Activated CD4-positive, alpha-beta T cell treated with anti-CD3 and anti-CD28 coated beads, Interleukin-2, amount 10 ng/mL, durations not matched to agents 7 days and 5 days (primary cell): ENCODE measurements at regions not wholly inside any gene's neighbourhood (a gene's known extent, or its start where the extent isn't known, plus 50 kb on each side); places are given as distances from the start of the nearest gene placed in this dataset.

Source experiments
- CTCF ChIA-PET: fragments of 350-600 bp; sonication (Branson Sonifier 250); formaldehyde crosslinking; loops from one replicate; lab custom pipeline; 2021; ENCODE audit warnings: antibody characterized with exemption; lab: Charles Lee
- POLR2A ChIA-PET: fragments of 350-600 bp; sonication (Branson Sonifier 250); formaldehyde crosslinking; loops from one replicate; lab custom pipeline; 2021; ENCODE audit warnings: antibody characterized with exemption; lab: Charles Lee
- DNase-seq: peaks from one replicate; pipeline ENCODE4 v3.0.0-alpha.2; 2020
- H3K27ac Mint-ChIP-seq: one replicate; pipeline ENCODE4 v1.8.0; 2021; ENCODE audit warnings: mild to moderate bottlenecking, moderate library complexity, mixed read lengths
- H3K27me3 Mint-ChIP-seq: one replicate; pipeline ENCODE4 v1.8.0; 2021; ENCODE audit warnings: mixed read lengths
- H3K36me3 Mint-ChIP-seq: one replicate; pipeline ENCODE4 v1.8.0; 2021; ENCODE audit warnings: low read depth, mixed read lengths
- H3K4me1 Mint-ChIP-seq: one replicate; pipeline ENCODE4 v1.8.0; 2021; ENCODE audit warnings: mixed read lengths
- H3K4me3 Mint-ChIP-seq: one replicate; pipeline ENCODE4 v1.8.0; 2021; ENCODE audit warnings: mild to moderate bottlenecking, moderate library complexity, mixed read lengths
- H3K9me3 Mint-ChIP-seq: one replicate; pipeline ENCODE4 v1.8.0; 2021; ENCODE audit warnings: mixed read lengths

DNA sequence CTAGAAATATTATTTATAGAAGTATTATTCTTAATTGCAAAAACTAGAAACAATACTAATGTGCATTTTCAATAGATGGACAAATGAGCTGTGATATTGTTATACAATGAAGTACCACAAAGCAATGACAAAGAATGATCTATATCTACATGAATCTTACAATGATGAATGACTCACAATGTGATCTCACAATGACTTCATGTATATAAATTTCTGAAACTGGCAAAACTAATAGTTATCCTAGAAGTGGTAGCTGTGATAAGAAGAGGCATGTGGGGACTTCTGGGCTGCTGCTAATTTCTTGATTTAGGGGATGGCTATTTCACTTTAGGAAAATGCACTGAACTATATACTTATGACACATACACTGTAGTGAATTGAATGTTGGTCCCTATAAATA, 396.0 kb upstream of the ZNF608 start:
- CTCF ChIA-PET: interaction anchor here (1.1 kb wide), 1 partner anchor 892 kb away, joined by 3 read pairs; no protein-coding TSS in a partner anchor
- Mint-ChIP-seq H3K9me3 (no peaks in the 10 kb centered on the region), H3K36me3 (no peaks in the 10 kb centered on the region), H3K27ac (no peak overlapping the region), H3K4me1 (no peaks in the 10 kb centered on the region), H3K27me3 (no peaks in the 10 kb centered on the region), H3K4me3 (no peak overlapping the region)
- DNase-seq: no peak
- POLR2A ChIA-PET: no interaction called here

DNA sequence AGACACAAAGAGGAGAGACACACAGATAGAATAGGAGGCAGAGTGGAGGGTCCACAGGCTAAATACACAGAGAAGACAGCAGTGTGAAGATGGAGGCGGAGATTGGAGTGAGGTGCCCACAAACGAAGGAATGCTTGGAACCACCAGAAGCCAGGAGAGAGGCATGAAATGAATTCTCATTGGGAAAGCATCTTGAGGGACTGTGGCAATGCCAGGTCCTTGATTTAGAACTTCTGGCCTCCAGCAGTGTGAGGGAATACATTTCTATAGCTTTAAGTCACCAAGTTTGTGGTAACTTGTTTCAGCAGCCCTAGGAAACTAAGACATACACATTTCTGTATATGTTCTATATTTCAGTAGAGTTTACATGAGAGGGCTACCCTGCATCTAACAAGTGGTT, 396.6 kb upstream of the ZNF608 start:
- CTCF ChIA-PET: no interaction called here

DNA sequence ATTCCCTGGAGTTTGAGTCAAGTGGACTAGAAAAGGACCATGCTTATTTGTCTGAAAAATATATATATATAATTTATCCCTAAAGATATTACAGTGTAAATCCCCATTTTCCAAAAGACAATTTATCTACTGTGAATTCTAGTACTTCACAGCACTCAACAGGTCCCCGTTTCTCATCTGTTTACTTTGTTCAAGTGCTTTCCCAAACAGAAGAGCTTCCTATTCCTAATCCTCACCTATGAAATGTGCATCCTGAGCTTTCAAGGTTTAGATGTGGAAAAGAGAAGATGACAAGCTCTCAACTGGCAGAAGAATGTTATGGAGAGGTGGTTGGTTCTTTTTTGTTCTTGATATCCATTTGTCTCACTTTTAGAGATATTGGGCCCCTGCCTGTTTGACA, 401.6 kb upstream of the ZNF608 start:
- POLR2A ChIA-PET: no interaction called here
- H3K9me3 Mint-ChIP-seq: no peaks in the 10 kb centered on the region
- H3K4me3 Mint-ChIP-seq: no peak overlapping the region
- no peaks in the 10 kb centered on the region for H3K4me1 Mint-ChIP-seq
- DNase-seq: no peak
- no peak overlapping the region for H3K27ac Mint-ChIP-seq
- no peaks in the 10 kb centered on the region for H3K27me3 Mint-ChIP-seq
- no peaks in the 10 kb centered on the region for H3K36me3 Mint-ChIP-seq
- CTCF ChIA-PET: no interaction called here

More for the DNA sequence above, 396.6 kb upstream of the ZNF608 start:
- DNase-seq: no peak
- POLR2A ChIA-PET: no interaction called here
- Mint-ChIP-seq H3K9me3 (no peaks in the 10 kb centered on the region), H3K4me3 (no peak overlapping the region), H3K27ac (no peak overlapping the region), H3K4me1 (no peaks in the 10 kb centered on the region), H3K27me3 (no peaks in the 10 kb centered on the region), H3K36me3 (no peaks in the 10 kb centered on the region)

DNA sequence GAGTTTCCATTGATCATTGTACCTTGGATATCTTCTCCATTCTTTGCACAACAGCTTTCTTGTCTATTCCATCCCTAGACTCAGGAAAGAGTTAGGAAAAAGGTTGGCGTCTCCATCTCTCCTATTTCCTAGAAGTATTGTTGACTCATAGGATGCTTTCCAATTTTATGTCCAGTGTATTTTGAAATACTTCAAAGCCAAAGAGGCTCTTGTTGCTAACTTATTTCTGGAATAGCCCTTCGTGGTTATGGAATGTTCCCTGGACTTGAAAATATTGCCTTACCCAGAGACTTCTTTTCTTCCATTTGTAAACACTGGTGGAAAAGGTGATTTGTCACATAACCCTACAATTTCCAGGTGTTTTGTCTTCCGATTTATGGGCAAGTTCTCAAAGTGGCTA, 402.3 kb upstream of the ZNF608 start:
- ChIA-PET POLR2A (no interaction called here), CTCF (no interaction called here)
- DNase-seq: no peak
- Mint-ChIP-seq H3K36me3 (no peaks in the 10 kb centered on the region), H3K27me3 (no peaks in the 10 kb centered on the region), H3K4me3 (no peak overlapping the region), H3K9me3 (no peaks in the 10 kb centered on the region), H3K27ac (no peak overlapping the region), H3K4me1 (no peaks in the 10 kb centered on the region)

DNA sequence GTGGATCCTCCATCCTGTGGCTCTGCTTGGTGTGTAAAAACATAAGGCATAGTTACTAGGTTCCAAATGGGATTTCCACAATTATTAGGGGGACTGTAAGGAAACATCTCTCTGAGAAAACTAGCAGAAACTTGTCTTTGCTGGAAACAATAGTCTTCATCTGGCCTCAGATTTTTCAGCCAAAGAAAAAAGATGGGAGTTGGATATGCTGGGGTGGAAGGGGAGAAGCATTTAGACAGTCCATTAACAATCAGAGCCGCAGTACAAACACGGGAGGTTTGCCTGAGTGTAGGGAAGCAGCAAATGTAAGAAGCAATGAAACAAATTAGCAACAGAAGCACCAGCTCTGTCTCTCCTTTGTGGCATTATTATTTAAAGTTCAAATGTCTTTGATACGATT, 402.7 kb upstream of the ZNF608 start:
- POLR2A ChIA-PET: no interaction called here
- H3K36me3 Mint-ChIP-seq: no peaks in the 10 kb centered on the region
- CTCF ChIA-PET: no interaction called here
- H3K9me3 Mint-ChIP-seq: no peaks in the 10 kb centered on the region
- H3K4me1 Mint-ChIP-seq: no peaks in the 10 kb centered on the region
- H3K4me3 Mint-ChIP-seq: no peak overlapping the region
- no peaks in the 10 kb centered on the region for H3K27me3 Mint-ChIP-seq
- DNase-seq: no peak
- H3K27ac Mint-ChIP-seq: no peak overlapping the region

GRCh38 chr5:125149527-125149926, 403.1 kb upstream of the ZNF608 start:
- CTCF ChIA-PET: no interaction called here
- Mint-ChIP-seq H3K9me3 (no peaks in the 10 kb centered on the region), H3K27ac (no peak overlapping the region), H3K36me3 (no peaks in the 10 kb centered on the region), H3K27me3 (no peaks in the 10 kb centered on the region), H3K4me3 (no peak overlapping the region), H3K4me1 (no peaks in the 10 kb centered on the region)
- POLR2A ChIA-PET: no interaction called here
- no peak for DNase-seq

DNA sequence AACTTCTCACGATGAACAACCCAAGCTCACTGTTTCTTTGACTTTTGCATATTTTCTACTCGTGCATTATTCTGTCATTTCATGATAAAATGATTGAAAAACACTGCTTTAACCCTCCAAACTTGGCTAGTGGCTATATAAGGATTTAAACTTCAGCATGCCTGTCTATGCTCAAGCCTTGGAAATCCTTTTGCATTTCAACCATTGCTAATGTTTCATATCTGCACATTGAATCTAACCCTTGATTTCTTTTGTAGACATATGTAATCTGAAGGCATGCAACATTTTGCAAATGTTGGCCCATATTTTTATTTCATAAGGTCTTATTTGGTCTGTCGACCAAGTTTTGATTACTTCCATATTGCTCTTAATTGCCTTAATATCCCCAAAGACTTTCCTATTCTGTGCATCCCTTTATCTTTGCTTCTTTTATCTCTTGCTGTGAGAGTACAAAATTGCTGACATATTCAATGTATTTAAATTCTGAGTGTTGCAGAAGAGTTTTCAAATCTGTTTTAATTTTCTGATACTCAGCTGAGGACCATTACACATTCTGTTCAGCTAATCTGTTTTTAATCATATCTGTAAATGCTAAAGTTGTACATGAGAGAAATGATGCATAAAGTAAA, 403.7 kb upstream of the ZNF608 start:
- Mint-ChIP-seq H3K9me3 (no peaks in the 10 kb centered on the region), H3K4me3 (no peak overlapping the region), H3K4me1 (no peaks in the 10 kb centered on the region), H3K36me3 (no peaks in the 10 kb centered on the region), H3K27me3 (no peaks in the 10 kb centered on the region), H3K27ac (no peak overlapping the region)
- ChIA-PET CTCF (no interaction called here), POLR2A (no interaction called here)
- DNase-seq: no peak

DNA sequence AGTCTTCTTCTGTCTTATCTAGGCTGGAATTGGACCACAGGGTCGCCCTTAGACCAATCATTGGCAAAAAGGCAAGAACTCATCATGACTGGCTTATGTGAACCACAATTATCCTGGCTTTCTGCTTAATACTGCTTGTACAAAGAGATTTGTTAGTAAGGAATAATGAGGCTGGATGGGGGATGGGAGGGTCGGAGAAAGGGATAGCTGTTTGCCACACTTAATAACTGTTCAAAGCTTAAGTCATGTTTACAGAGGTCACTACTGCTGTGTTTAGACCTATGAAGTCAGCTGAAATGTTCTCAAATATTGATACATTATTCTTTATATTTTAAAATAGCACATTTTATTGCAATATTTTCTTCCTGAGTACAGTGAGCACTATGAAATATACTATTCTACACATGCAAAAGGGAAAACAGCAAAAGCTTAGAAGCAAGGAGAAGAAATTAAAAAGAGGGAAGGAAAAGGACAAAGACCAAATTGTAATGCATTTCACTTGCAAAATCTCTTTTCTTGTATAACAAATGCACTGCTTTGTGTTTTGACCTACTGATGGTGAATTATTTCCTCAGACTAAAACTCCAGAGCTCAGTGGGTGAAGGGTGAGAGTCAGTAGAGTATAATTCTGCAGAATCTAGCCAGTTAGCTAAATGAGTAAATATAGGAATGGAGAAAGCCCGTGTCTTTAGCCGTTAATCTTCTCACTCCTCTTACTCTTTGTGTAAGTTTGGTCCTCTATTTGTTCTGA, 404.9 kb upstream of the ZNF608 start:
- Mint-ChIP-seq H3K9me3 (no peaks in the 10 kb centered on the region), H3K36me3 (no peaks in the 10 kb centered on the region), H3K4me1 (no peaks in the 10 kb centered on the region), H3K27ac (no peak overlapping the region), H3K4me3 (no peak overlapping the region), H3K27me3 (no peaks in the 10 kb centered on the region)
- ChIA-PET CTCF (no interaction called here), POLR2A (no interaction called here)
- DNase-seq: no peak

DNA sequence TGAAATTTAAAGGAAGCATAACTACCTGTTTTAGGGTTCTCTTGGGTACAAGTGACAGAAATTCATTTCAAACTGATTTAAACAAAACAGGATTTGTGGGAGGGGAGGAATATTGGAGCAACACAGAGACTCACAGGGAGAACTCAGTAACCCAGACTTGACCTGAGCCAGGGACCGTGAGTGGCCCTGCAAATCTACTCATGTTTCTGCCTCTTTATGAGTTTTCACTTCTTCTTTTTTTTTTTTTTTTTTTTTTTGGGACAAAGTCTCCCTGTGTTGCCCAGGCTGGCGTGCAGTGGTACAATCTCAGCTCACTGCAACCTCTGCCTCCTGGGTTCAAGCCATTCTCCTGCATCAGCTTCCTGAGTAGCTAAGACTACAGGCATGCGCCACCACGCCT, 405.6 kb upstream of the ZNF608 start:
- CTCF ChIA-PET: no interaction called here
- no peaks in the 10 kb centered on the region for H3K4me1 Mint-ChIP-seq

GRCh38 chr5:125152461-125153189, 406.2 kb upstream of the ZNF608 start:
- Mint-ChIP-seq H3K36me3 (no peaks in the 10 kb centered on the region), H3K9me3 (no peaks in the 10 kb centered on the region), H3K4me1 (no peaks in the 10 kb centered on the region), H3K4me3 (no peak overlapping the region), H3K27ac (no peak overlapping the region), H3K27me3 (no peaks in the 10 kb centered on the region)
- CTCF ChIA-PET: no interaction called here
- DNase-seq: no peak
- POLR2A ChIA-PET: no interaction called here

More for the DNA sequence above, 405.6 kb upstream of the ZNF608 start:
- Mint-ChIP-seq H3K9me3 (no peaks in the 10 kb centered on the region), H3K36me3 (no peaks in the 10 kb centered on the region), H3K4me3 (no peak overlapping the region), H3K27me3 (no peaks in the 10 kb centered on the region), H3K27ac (no peak overlapping the region)
- POLR2A ChIA-PET: no interaction called here
- no peak for DNase-seq

DNA sequence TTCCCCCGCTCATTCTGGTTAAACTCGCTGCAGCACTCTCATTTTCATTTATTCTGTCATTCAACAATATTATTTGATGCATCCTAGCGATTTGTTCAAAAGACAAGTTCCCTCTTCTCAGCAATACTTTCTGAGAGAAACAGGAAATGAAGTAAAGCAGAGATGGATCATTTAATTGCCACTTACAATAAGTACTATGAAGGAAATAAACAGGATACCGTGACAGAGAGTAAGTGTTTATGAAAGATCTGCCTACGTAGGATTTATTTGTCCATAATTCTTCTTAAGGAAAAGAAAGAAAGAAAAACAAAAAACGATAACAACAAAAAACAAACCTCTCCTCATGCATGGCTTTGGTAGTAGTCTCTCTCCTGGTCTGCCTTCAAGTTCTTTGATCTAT, 406.8 kb upstream of the ZNF608 start:
- Mint-ChIP-seq H3K9me3 (no peaks in the 10 kb centered on the region), H3K27ac (no peak overlapping the region), H3K4me1 (no peaks in the 10 kb centered on the region), H3K4me3 (no peak overlapping the region), H3K27me3 (no peaks in the 10 kb centered on the region), H3K36me3 (no peaks in the 10 kb centered on the region)
- POLR2A ChIA-PET: no interaction called here
- CTCF ChIA-PET: no interaction called here
- no peak for DNase-seq

GRCh38 chr5:125154301-125155110, 408.1 kb upstream of the ZNF608 start:
- no peak overlapping the region for H3K4me3 Mint-ChIP-seq
- POLR2A ChIA-PET: no interaction called here
- H3K36me3 Mint-ChIP-seq: no peaks in the 10 kb centered on the region
- CTCF ChIA-PET: no interaction called here
- no peak for DNase-seq
- H3K4me1 Mint-ChIP-seq: no peaks in the 10 kb centered on the region
- no peaks in the 10 kb centered on the region for H3K27me3 Mint-ChIP-seq
- H3K27ac Mint-ChIP-seq: no peak overlapping the region
- H3K9me3 Mint-ChIP-seq: no peaks in the 10 kb centered on the region
